Esophagus (tissue), 2 donors: ENCODE measurements at regions not wholly inside any gene's neighbourhood (a gene's known extent, or its start where the extent isn't known, plus 50 kb on each side); places are given as distances from the start of the nearest gene placed in this dataset.

Experiments used
- H3K27ac ChIP-seq, 2 donors: one replicate each; pipeline ENCODE4 v1.5.1; 2013; ENCODE audit warnings: low read depth in 2 of 2, mild to moderate bottlenecking in 2 of 2, inconsistent platforms in 1 of 2, low read length in 1 of 2, moderate library complexity in 1 of 2
- H3K27me3 ChIP-seq, 2 donors: one replicate each; pipeline ENCODE4 v1.6.1; 2013; ENCODE audit warnings: low read length in 2 of 2, control low read depth in 1 of 2, mild to moderate bottlenecking in 1 of 2; ENCODE audit not compliant: insufficient read depth in 2 of 2, control insufficient read depth in 1 of 2
- H3K36me3 ChIP-seq, 2 donors: one replicate each; pipeline ENCODE4 v1.6.1; 2013; ENCODE audit warnings: low read length in 1 of 2; ENCODE audit not compliant: control insufficient read depth in 2 of 2, insufficient read depth in 2 of 2
- H3K4me1 ChIP-seq, 2 donors: one replicate each; pipeline ENCODE4 v1.6.1; 2013; ENCODE audit warnings: low read length in 1 of 2; ENCODE audit not compliant: control insufficient read depth in 2 of 2, insufficient read depth in 2 of 2
- H3K4me3 ChIP-seq, 2 donors: one replicate each; pipeline ENCODE4 v1.5.1; 2013; ENCODE audit warnings: low read length in 2 of 2, mild to moderate bottlenecking in 2 of 2, low read depth in 1 of 2, moderate library complexity in 1 of 2
- H3K9me3 ChIP-seq, 2 donors: one replicate each; pipeline ENCODE4 v1.6.1; 2013; ENCODE audit warnings: mild to moderate bottlenecking in 2 of 2, low read depth in 1 of 2, low read length in 1 of 2, moderate library complexity in 1 of 2; ENCODE audit not compliant: control insufficient read depth in 2 of 2, insufficient read depth in 1 of 2
- WGBS, 2 donors: extraction: QIAGEN DNeasy Blood & Tissue Kit; methylation state at CpG; one replicate each; pipeline ENCODE4 v1.1.7; 2013; 5-methylcytosine and 5-hydroxymethylcytosine counted together
- donor health status: healthy with polysubstance abuse.
- donor health status: Bipolar disorder and iron deficiency.

- 94 to 97% methylated on average over 3 of the region's 3 CpGs for WGBS, 2 donors
- H3K4me1 ChIP-seq: peaks cover 0 to 3% of the 10 kb centered on the region in 2 donors
- H3K9me3 ChIP-seq: no peaks in the 10 kb centered on the region
- H3K4me3 ChIP-seq: no peak overlapping the region
- H3K27me3 ChIP-seq: no peaks in the 10 kb centered on the region
- no peaks in the 10 kb centered on the region for H3K36me3 ChIP-seq
- H3K27ac ChIP-seq: no peak overlapping the region
Measured at GRCh38 chr15:39458131-39458530, 122.7 kb upstream of the THBS1 start.

- peaks cover 0 to 3% of the 10 kb centered on the region in 2 donors for H3K4me1 ChIP-seq
- no peaks in the 10 kb centered on the region for H3K9me3 ChIP-seq
- 59 to 78% methylated on average over 1 of the region's 1 CpG for WGBS, 2 donors
- H3K36me3 ChIP-seq: no peaks in the 10 kb centered on the region
- H3K4me3 ChIP-seq: no peak overlapping the region
- H3K27me3 ChIP-seq: no peaks in the 10 kb centered on the region
- H3K27ac ChIP-seq: no peak overlapping the region
Measured at GRCh38 chr15:39459548-39459947, 121.3 kb upstream of the THBS1 start.

GRCh38 chr15:39460748-39461147 lies 120.1 kb upstream of the THBS1 start:
- Histone ChIP-seq H3K27me3 (no peaks in the 10 kb centered on the region), H3K9me3 (no peaks in the 10 kb centered on the region), H3K4me3 (no peak overlapping the region), H3K27ac (no peak overlapping the region), H3K4me1 (peaks cover 0 to 3% of the 10 kb centered on the region in 2 donors), H3K36me3 (no peaks in the 10 kb centered on the region)
- 88 to 90% methylated on average over 7 of the region's 7 CpGs for WGBS, 2 donors

- Histone ChIP-seq H3K4me3 (no peak overlapping the region), H3K36me3 (no peaks in the 10 kb centered on the region), H3K27me3 (no peaks in the 10 kb centered on the region), H3K27ac (peak overlapping the region in 1 of 2 donors; percentile 4), H3K4me1 (peaks cover 0 to 3% of the 10 kb centered on the region in 2 donors), H3K9me3 (no peaks in the 10 kb centered on the region)
- 56 to 59% methylated on average over 2 of the region's 2 CpGs for WGBS, 2 donors
Measured at GRCh38 chr15:39461536-39462130, 119.2 kb upstream of the THBS1 start.

GRCh38 chr15:39462691-39463090 lies 118.2 kb upstream of the THBS1 start:
- Histone ChIP-seq H3K27me3 (no peaks in the 10 kb centered on the region), H3K36me3 (no peaks in the 10 kb centered on the region), H3K4me3 (no peak overlapping the region), H3K9me3 (no peaks in the 10 kb centered on the region), H3K4me1 (no peaks in the 10 kb centered on the region), H3K27ac (no peak overlapping the region)
- WGBS, 2 donors: 91 to 97% methylated on average over 1 of the region's 1 CpG

- Histone ChIP-seq H3K9me3 (no peaks in the 10 kb centered on the region), H3K4me3 (no peak overlapping the region), H3K4me1 (no peaks in the 10 kb centered on the region), H3K36me3 (no peaks in the 10 kb centered on the region), H3K27ac (peak overlapping the region; percentile 67 to 82), H3K27me3 (no peaks in the 10 kb centered on the region)
- WGBS, 2 donors: 73 to 80% methylated on average over 8 of the region's 8 CpGs
Measured at GRCh38 chr15:39465843-39466749, 114.8 kb upstream of the THBS1 start.

- H3K36me3 ChIP-seq: no peaks in the 10 kb centered on the region
- no peaks in the 10 kb centered on the region for H3K9me3 ChIP-seq
- H3K4me3 ChIP-seq: no peak overlapping the region
- no peaks in the 10 kb centered on the region for H3K27me3 ChIP-seq
- peak overlapping the region; percentile 65 to 84 for H3K27ac ChIP-seq
- no peaks in the 10 kb centered on the region for H3K4me1 ChIP-seq
- WGBS, 2 donors: 73 to 76% methylated on average over 5 of the region's 5 CpGs
Measured at GRCh38 chr15:39466750-39467105, 114.2 kb upstream of the THBS1 start.

GRCh38 chr15:39468331-39468730 lies 112.5 kb upstream of the THBS1 start:
- H3K36me3 ChIP-seq: no peaks in the 10 kb centered on the region
- H3K4me3 ChIP-seq: no peak overlapping the region
- no peaks in the 10 kb centered on the region for H3K9me3 ChIP-seq
- 71 to 78% methylated on average over 4 of the region's 4 CpGs for WGBS, 2 donors
- no peaks in the 10 kb centered on the region for H3K27me3 ChIP-seq
- H3K4me1 ChIP-seq: no peaks in the 10 kb centered on the region
- peak overlapping the region in 1 of 2 donors; percentile 22 for H3K27ac ChIP-seq

- H3K27ac ChIP-seq: peak overlapping the region in 1 of 2 donors; percentile 22
- no peaks in the 10 kb centered on the region for H3K4me1 ChIP-seq
- H3K27me3 ChIP-seq: no peaks in the 10 kb centered on the region
- H3K4me3 ChIP-seq: no peak overlapping the region
- no peaks in the 10 kb centered on the region for H3K9me3 ChIP-seq
- no peaks in the 10 kb centered on the region for H3K36me3 ChIP-seq
- WGBS, 2 donors: 90% methylated on average over 3 of the region's 3 CpGs
Measured at GRCh38 chr15:39468828-39469227, 112.1 kb upstream of the THBS1 start.
